ENCODE measurements at regions not wholly inside any gene's neighbourhood (a gene's known extent, or its start where the extent isn't known, plus 50 kb on each side); places are given as distances from the start of the nearest gene placed in this dataset.

GRCh38 chr1:98101364-98101763 lies 180.5 kb upstream of the DPYD start:
- Histone ChIP-seq H3K27me3 (no peaks in the 10 kb centered on the region), H3K27ac (no peak overlapping the region), H3K4me1 (0 out of 2 replicates have a peak, but pooled peaks cover 4% of the 10 kb centered on the region), H3K4me3 (no peak overlapping the region), H3K36me3 (no peaks in the 10 kb centered on the region), H3K9me3 (replicated peaks) (no peaks in the 10 kb centered on the region)
- DNase-seq, result no peak

- Histone ChIP-seq H3K36me3 (no peaks in the 10 kb centered on the region), H3K4me3 (no peak overlapping the region), H3K27ac (no peak overlapping the region), H3K27me3 (no peaks in the 10 kb centered on the region), H3K4me1 (0 out of 2 replicates have a peak, but pooled peaks cover 4% of the 10 kb centered on the region), H3K9me3 (replicated peaks) (no peaks in the 10 kb centered on the region)
- DNase-seq, result no peak
These were observed 178.7 kb upstream of the DPYD start for GRCh38 chr1:98099501-98099900.

DNA sequence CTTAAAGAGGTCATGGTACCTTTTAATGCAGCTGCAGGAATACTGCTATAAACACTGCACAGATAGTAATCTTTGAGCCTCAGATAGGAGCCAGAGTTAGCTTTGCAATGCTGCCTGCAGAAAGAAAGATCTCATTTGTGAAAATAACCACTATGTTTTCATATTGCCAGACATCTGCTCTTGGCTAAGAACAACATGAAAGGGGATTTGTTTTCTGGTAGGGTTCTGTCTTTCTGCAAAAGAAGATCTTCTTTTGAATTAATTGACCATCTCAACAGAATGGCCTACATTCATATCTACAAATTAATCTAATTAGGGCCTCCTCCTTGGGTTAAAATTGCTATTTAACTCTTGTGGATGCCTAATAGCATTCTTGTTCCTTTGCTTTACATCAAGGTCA lies 177.6 kb upstream of the DPYD start:
- H3K9me3 ChIP-seq (replicated peaks), result no peaks in the 10 kb centered on the region
- 0 out of 2 replicates have a peak, but pooled peaks cover 4% of the 10 kb centered on the region for H3K4me1 ChIP-seq
- DNase-seq, result no peak
- no peaks in the 10 kb centered on the region for H3K27me3 ChIP-seq
- H3K36me3 ChIP-seq, result no peaks in the 10 kb centered on the region
- H3K4me3 ChIP-seq, result no peak overlapping the region
- H3K27ac ChIP-seq, result no peak overlapping the region

GRCh38 chr1:98090351-98090750 lies 169.5 kb upstream of the DPYD start:
- no peaks in the 10 kb centered on the region for H3K36me3 ChIP-seq
- H3K4me3 ChIP-seq, result no peak overlapping the region
- no peak overlapping the region for H3K27ac ChIP-seq
- H3K9me3 ChIP-seq (replicated peaks), result no peaks in the 10 kb centered on the region
- H3K4me1 ChIP-seq, result peaks cover 6% of the 10 kb centered on the region; the same call in 1 of the 2 replicates
- H3K27me3 ChIP-seq, result no peaks in the 10 kb centered on the region
- no peak for DNase-seq

DNA sequence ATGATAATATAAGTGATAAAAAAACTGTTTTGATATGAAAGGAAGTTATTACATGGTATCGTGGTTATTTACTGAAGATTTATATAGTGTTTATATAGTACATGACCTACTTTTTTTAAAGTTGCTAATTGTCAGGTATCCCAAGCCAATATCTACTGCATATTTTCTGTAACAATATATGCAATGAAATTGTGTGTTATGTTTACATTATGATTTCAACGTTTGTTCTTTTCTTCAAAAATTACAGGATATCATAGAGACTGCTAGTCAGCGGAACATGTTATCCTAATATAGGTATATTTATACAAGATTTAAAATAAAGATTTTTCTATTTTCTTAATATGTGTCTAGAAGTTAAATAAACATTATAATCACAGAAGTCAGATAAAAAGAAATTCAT lies 167.5 kb upstream of the DPYD start:
- Histone ChIP-seq H3K4me1 (peaks cover 6% of the 10 kb centered on the region; the same call in 1 of the 2 replicates), H3K27me3 (no peaks in the 10 kb centered on the region), H3K4me3 (no peak overlapping the region), H3K36me3 (no peaks in the 10 kb centered on the region), H3K27ac (no peak overlapping the region), H3K9me3 (replicated peaks) (no peaks in the 10 kb centered on the region)
- no peak for DNase-seq

GRCh38 chr1:98086796-98087441 lies 166.1 kb upstream of the DPYD start:
- Histone ChIP-seq H3K4me3 (no peak overlapping the region), H3K27me3 (no peaks in the 10 kb centered on the region), H3K27ac (peak overlapping the region; percentile 38; the same call in 1 of the 2 replicates), H3K36me3 (no peaks in the 10 kb centered on the region), H3K9me3 (replicated peaks) (no peaks in the 10 kb centered on the region), H3K4me1 (peaks cover 6% of the 10 kb centered on the region; the same call in 1 of the 2 replicates)
- peak; percentile 13 to 39 for DNase-seq

GRCh38 chr1:98086156-98086555 lies 165.3 kb upstream of the DPYD start:
- no peak overlapping the region for H3K4me3 ChIP-seq
- no peaks in the 10 kb centered on the region for H3K9me3 ChIP-seq (replicated peaks)
- no peaks in the 10 kb centered on the region for H3K27me3 ChIP-seq
- H3K36me3 ChIP-seq, result no peaks in the 10 kb centered on the region
- peaks cover 6% of the 10 kb centered on the region; the same call in 1 of the 2 replicates for H3K4me1 ChIP-seq
- H3K27ac ChIP-seq, result no peak overlapping the region
- no peak for DNase-seq

DNA sequence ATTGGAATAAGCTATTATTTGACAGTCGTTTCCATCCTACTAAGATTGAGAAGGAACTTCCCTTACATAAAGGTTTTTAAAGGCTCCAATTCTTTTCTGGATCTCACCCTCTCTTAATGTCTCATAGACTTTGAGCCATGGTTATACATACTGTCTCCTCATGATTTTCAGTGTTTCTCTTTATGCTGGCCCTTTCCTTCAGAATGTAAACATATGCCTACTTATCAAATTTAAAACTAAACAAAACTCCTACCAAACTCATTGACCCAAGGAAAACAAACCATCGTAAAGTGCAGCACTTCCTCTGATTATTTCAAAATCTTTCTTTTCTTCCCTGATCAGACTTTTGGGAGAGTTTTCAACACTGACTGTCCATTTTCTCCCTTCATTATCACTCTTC lies 163.4 kb upstream of the DPYD start:
- no peak for DNase-seq
- Histone ChIP-seq H3K9me3 (replicated peaks) (no peaks in the 10 kb centered on the region), H3K27ac (no peak overlapping the region)

GRCh38 chr1:98081944-98082343 lies 161.1 kb upstream of the DPYD start:
- H3K36me3 ChIP-seq, result no peaks in the 10 kb centered on the region
- H3K27me3 ChIP-seq, result no peaks in the 10 kb centered on the region
- H3K27ac ChIP-seq, result no peak overlapping the region
- peaks cover 3% of the 10 kb centered on the region; the same call in 1 of the 2 replicates for H3K4me1 ChIP-seq
- no peaks in the 10 kb centered on the region for H3K9me3 ChIP-seq (replicated peaks)
- no peak for DNase-seq
- no peak overlapping the region for H3K4me3 ChIP-seq

More for the DNA sequence above, 163.4 kb upstream of the DPYD start:
- Histone ChIP-seq H3K36me3 (no peaks in the 10 kb centered on the region), H3K4me1 (peaks cover 6% of the 10 kb centered on the region; the same call in 1 of the 2 replicates), H3K27me3 (no peaks in the 10 kb centered on the region), H3K4me3 (no peak overlapping the region)

GRCh38 chr1:98078596-98078995 lies 157.8 kb upstream of the DPYD start:
- no peak for DNase-seq
- no peaks in the 10 kb centered on the region for H3K9me3 ChIP-seq (replicated peaks)
- H3K36me3 ChIP-seq, result no peaks in the 10 kb centered on the region
- no peak overlapping the region for H3K27ac ChIP-seq
- H3K4me3 ChIP-seq, result no peak overlapping the region
- H3K4me1 ChIP-seq, result no peaks in the 10 kb centered on the region
- no peaks in the 10 kb centered on the region for H3K27me3 ChIP-seq

DNA sequence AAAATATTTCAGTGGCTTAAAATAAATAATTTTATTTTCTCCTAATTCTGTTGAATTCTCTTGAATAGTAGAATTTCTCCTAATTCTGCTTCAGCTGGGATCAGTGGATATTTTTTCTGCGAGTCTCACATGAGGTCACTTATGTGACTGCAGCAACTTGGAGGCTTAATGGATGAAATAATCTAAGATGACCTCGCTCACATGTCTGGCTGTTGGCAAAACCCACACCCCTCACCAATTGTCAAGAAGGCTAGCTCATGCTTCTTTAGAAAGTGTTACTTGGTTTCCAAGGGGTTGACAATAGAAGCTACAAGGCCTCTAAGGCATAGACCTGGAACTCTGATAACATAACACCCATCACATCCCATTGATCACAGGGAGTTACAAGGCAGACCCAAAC lies 156.9 kb upstream of the DPYD start:
- H3K9me3 ChIP-seq (replicated peaks), result no peaks in the 10 kb centered on the region
- no peak overlapping the region for H3K27ac ChIP-seq
- no peaks in the 10 kb centered on the region for H3K27me3 ChIP-seq
- H3K4me3 ChIP-seq, result no peak overlapping the region
- no peak for DNase-seq
- no peaks in the 10 kb centered on the region for H3K4me1 ChIP-seq
- no peaks in the 10 kb centered on the region for H3K36me3 ChIP-seq

GRCh38 chr1:98075626-98076025 lies 154.8 kb upstream of the DPYD start:
- H3K9me3 ChIP-seq (replicated peaks), result no peaks in the 10 kb centered on the region
- no peaks in the 10 kb centered on the region for H3K27me3 ChIP-seq
- DNase-seq, result no peak
- no peak overlapping the region for H3K4me3 ChIP-seq
- no peaks in the 10 kb centered on the region for H3K36me3 ChIP-seq
- H3K4me1 ChIP-seq, result no peaks in the 10 kb centered on the region
- no peak overlapping the region for H3K27ac ChIP-seq

GRCh38 chr1:98073823-98074222 lies 153.0 kb upstream of the DPYD start:
- Histone ChIP-seq H3K27me3 (no peaks in the 10 kb centered on the region), H3K4me1 (no peaks in the 10 kb centered on the region), H3K27ac (no peak overlapping the region), H3K36me3 (no peaks in the 10 kb centered on the region), H3K4me3 (no peak overlapping the region), H3K9me3 (replicated peaks) (no peaks in the 10 kb centered on the region)
- DNase-seq, result no peak

DNA sequence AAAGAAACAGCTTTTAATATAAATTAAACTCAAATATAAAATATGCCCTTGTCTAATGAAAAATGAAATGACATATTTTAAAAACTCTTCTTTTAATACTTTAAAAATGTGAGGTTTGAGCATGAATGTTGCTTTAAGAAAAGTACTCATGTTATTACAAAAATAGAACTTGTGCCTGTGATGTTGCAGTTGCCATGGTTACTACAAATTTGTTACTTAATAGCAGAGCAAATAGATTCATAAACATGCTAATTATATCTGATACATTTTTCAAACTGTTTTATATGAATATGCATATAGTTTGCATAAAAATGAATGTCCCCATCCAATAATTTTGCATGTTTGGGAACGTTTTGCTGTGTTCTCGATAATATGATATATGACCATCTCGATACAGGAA lies 152.3 kb upstream of the DPYD start:
- no peak overlapping the region for H3K4me3 ChIP-seq
- H3K27ac ChIP-seq, result no peak overlapping the region
- no peaks in the 10 kb centered on the region for H3K4me1 ChIP-seq
- H3K27me3 ChIP-seq, result no peaks in the 10 kb centered on the region
- no peaks in the 10 kb centered on the region for H3K36me3 ChIP-seq
- no peaks in the 10 kb centered on the region for H3K9me3 ChIP-seq (replicated peaks)
- no peak for DNase-seq

DNA sequence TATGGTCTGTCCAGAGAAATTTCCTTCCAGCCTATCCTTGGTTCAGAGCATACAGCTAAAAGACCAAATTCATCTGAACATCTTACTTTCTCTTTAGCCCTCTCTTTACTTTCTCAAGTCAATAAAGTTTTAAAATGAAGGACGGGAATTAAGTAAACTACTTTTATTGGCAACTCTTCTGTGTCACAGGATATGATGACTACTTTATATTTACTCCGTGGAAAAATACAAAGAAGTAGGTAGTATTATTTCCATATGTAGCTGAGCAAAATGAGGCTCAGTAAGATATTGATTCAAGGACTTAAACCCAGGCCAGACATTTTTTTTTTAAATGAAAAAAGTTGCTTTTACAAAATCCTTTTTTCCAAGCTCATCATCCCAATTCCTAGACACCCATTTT lies 151.2 kb upstream of the DPYD start:
- DNase-seq, result no peak
- Histone ChIP-seq H3K4me3 (no peak overlapping the region), H3K9me3 (replicated peaks) (no peaks in the 10 kb centered on the region), H3K27me3 (no peaks in the 10 kb centered on the region), H3K27ac (no peak overlapping the region), H3K4me1 (no peaks in the 10 kb centered on the region), H3K36me3 (no peaks in the 10 kb centered on the region)

GRCh38 chr1:98068016-98068415 lies 147.2 kb upstream of the DPYD start:
- Histone ChIP-seq H3K27ac (no peak overlapping the region), H3K4me3 (no peak overlapping the region)

More at GRCh38 chr1:98068016-98068415, 147.2 kb upstream of the DPYD start:
- Histone ChIP-seq H3K9me3 (replicated peaks) (no peaks in the 10 kb centered on the region), H3K27me3 (no peaks in the 10 kb centered on the region), H3K36me3 (no peaks in the 10 kb centered on the region), H3K4me1 (no peaks in the 10 kb centered on the region)
- DNase-seq, result no peak

Measured in SJCRH30 (cell line).